ENCODE measurements at regions not wholly inside any gene's neighbourhood (a gene's known extent, or its start where the extent isn't known, plus 50 kb on each side); places are given as distances from the start of the nearest gene placed in this dataset.

DNA sequence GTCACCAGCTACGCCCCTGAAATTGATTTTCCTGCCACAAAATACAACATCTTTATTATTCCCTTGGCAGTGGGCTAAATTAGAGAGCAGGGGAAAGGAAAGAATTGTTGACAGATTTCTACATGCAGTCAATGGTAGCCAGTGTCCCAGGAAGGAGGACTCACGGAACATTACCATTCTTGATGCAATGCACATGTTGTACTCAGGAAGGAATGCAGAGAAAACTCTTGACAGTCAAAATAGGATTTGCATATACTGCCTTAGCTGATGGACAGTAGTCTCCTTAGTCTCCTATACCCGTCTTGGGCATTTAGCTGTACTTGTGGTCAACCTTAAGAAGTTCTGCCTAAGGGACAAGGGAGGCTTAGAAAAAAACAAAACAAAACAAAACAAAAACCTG lies 158.0 kb upstream of the GYPA start:
- TF ChIP-seq, protein P1, sequence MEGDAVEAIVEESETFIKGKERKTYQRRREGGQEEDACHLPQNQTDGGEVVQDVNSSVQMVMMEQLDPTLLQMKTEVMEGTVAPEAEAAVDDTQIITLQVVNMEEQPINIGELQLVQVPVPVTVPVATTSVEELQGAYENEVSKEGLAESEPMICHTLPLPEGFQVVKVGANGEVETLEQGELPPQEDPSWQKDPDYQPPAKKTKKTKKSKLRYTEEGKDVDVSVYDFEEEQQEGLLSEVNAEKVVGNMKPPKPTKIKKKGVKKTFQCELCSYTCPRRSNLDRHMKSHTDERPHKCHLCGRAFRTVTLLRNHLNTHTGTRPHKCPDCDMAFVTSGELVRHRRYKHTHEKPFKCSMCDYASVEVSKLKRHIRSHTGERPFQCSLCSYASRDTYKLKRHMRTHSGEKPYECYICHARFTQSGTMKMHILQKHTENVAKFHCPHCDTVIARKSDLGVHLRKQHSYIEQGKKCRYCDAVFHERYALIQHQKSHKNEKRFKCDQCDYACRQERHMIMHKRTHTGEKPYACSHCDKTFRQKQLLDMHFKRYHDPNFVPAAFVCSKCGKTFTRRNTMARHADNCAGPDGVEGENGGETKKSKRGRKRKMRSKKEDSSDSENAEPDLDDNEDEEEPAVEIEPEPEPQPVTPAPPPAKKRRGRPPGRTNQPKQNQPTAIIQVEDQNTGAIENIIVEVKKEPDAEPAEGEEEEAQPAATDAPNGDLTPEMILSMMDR (IDR thresholded peaks at IDR 0.05; ENCODE audit: insufficient read depth, missing control alignments): no peak
- DNase-seq (ENCODE audit: insufficient read length, low spot score): no peak
- FAIRE-seq: no peak

DNA sequence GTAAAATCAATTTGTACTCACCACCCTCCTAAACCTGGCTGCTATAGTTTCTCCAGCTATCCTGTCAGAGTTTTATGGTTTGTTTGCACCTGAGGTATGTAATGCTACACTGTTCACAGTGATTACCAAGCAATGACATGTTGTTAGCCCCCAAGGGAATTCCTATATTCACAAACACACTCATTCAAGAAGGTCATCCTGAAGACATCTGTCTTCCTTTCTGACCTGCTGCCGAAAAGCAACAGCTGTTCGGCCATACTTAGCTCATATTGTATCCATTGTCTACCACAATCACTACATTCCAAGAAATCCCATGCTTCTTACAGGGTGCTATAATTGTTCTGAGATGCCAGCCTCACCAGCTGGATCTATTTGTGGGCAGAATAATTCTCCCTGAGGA lies 160.1 kb upstream of the GYPA start:
- DNase-seq (ENCODE audit: insufficient read length, low spot score) (no peak), FAIRE-seq (no peak)
- TF ChIP-seq, protein P1 (IDR thresholded peaks at IDR 0.05; ENCODE audit: insufficient read depth, missing control alignments): no peak

DNA sequence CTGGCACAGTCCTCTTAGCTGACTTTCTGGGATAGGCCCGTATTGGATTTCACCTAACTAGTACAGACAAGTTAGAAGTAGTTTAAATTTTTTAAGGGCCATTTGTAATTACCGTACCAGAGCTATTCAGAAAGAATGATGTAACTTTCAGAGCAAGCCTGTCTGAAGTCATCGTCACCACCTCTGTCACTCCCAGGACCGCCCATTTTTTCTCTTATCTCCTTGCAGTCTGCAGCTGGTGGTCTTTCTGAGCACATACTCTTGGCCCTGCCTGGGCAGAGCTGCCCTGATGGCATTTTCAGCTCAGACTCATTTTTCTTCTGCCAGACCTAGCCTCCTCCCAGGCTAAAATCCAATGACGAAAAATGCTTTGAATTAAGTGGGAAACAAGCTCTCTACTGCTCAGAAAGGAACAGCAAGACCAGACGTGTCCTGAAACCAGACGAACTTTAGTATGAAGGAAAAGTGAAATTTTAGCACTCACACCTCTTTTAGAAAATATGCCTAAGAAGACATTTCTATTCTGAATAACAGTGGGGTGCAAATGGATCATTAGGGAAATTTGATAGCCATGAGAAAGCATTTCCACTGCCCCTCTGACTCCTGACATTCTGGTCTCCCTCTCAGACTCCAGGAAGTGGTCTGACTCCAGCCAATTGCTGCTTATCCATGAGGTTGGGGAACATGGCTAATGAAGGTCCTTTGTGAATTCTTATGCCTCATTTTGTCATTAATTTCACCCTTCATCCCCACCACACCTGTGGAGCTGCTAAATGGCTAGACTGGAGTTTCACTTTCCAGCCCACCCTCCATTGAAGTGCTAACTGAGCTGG lies 162.4 kb upstream of the GYPA start:
- TF ChIP-seq, protein P1 (IDR thresholded peaks at IDR 0.05; ENCODE audit: insufficient read depth, missing control alignments): no peak
- DNase-seq (ENCODE audit: insufficient read length, low spot score) (no peak), FAIRE-seq (no peak)

DNA sequence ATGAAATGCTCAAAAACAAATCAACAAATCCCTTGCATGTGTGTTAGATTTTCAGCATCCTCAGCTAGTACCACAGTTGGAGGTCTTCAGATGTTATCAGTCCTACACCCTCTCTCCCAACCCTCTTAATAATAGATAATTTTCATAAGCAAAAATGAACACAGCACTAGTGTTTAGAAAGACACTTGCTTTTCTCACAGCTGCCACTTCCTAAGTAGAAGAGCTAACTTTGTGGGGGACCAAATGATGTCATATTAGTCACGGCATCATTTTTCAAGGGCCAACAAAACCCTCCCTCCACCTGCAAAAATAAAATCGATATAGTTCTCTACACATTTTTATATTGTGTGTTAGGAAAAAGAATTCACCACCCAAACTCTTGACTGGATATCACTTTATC lies 163.5 kb upstream of the GYPA start:
- FAIRE-seq (no peak), DNase-seq (ENCODE audit: insufficient read length, low spot score) (no peak)
- TF ChIP-seq, protein P1 (IDR thresholded peaks at IDR 0.05; ENCODE audit: insufficient read depth, missing control alignments): no peak

DNA sequence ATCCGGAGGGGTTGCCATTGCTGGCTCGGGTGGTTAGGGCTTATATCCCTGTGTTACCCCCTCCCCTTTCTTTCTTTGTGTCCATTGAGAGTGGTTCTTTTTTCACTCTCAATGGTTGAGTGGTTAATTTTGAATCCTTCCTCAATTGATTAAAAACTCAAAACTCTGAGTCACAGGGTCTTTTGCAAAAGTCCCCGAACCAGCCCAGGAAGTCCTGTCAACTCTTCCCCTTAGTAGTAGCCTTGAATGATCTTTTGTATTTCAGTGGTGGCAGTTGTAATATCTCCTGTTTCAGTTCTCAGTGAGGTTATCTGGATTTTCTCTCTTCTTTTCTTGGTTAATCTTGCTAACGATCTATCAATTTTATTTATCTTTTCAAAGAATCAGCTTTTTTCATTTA lies 170.0 kb upstream of the GYPA start:
- TF ChIP-seq, protein P1 (IDR thresholded peaks at IDR 0.05; ENCODE audit: insufficient read depth, missing control alignments): no peak
- DNase-seq (ENCODE audit: insufficient read length, low spot score): no peak
- FAIRE-seq: no peak

DNA sequence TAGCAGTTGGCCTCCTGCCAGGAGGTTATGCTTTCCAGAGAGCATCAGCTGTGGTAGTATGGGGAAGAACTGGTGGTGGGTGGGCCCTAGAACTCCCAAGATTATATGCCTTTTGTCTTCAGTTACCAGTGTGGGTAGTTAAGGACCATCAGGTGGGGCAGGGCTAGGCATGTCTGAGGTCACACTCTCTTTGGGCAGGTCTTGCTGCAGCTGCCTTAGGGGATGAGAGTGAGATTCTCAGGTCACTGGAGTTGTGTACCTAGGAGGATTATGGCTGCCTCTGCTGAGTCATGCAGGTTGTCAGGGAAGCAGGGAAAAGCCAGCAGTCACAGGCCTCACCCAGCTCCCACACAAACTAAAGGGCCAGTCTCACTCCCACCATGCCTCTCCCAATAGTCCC lies 172.9 kb upstream of the GYPA start:
- TF ChIP-seq, protein P1 (IDR thresholded peaks at IDR 0.05; ENCODE audit: insufficient read depth, missing control alignments): no peak
- FAIRE-seq (no peak), DNase-seq (ENCODE audit: insufficient read length, low spot score) (no peak)

DNA sequence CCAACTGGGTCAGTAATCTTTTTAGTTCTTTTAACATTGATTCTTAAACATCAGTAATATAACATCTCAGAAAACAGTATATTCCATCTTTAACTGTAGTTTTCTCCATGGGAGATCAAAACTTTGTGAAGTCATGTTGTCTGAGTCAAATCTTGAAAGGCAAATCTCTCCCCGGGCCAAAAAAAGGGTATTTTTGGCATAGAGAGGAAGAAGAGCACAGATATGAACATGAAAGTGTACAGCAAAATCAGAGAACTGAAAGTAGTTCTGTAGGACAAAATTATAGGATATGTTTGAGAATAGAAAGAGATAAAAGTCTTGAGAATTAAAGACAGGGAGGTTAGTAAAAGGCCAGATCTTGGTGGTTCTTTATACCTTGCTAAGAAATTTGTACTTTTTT lies 176.4 kb upstream of the GYPA start:
- FAIRE-seq (no peak), DNase-seq (ENCODE audit: insufficient read length, low spot score) (no peak)
- TF ChIP-seq, protein P1 (IDR thresholded peaks at IDR 0.05; ENCODE audit: insufficient read depth, missing control alignments): no peak
